Omental fat pad (tissue), 3 donors: ENCODE measurements at regions not wholly inside any gene's neighbourhood (a gene's known extent, or its start where the extent isn't known, plus 50 kb on each side); places are given as distances from the start of the nearest gene placed in this dataset.
"Not testable (repeated sequence)": the region's sequence is repeated elsewhere in the genome, so short reads cannot be mapped to it uniquely, and the experiment has no call there.

Experiments
- ATAC-seq: fragments of 150-250 bp; one replicate; pipeline ENCODE4 v1.9.1; 2016; ENCODE audit warnings: mild to moderate bottlenecking, moderate library complexity; ENCODE audit not compliant: low FRiP score
- DNase-seq: peaks from one replicate; pipeline ENCODE4 v3.0.0-alpha.2; 2019; ENCODE audit warnings: low spot score
- CTCF ChIP-seq, 3 donors: fragments of 450-650 bp; IDR thresholded peaks; one replicate each; pipeline ENCODE4 v1.5.1; 2016 to 2017; ENCODE audit warnings: antibody characterized with exemption in 3 of 3, mild to moderate bottlenecking in 3 of 3, moderate library complexity in 2 of 3

GRCh38 chr3:174548841-174549623, 310.1 kb upstream of the NAALADL2 start:
- ATAC-seq: no peak
- no peak for TF ChIP-seq CTCF (IDR thresholded peaks at IDR 0.05)
- DNase-seq: no peak

- no peak for DNase-seq
- no peak for ATAC-seq
- no peak for TF ChIP-seq CTCF (IDR thresholded peaks at IDR 0.05)
Measured at GRCh38 chr3:174581558-174581957, 277.6 kb upstream of the NAALADL2 start.

GRCh38 chr3:174583396-174583795, 275.7 kb upstream of the NAALADL2 start:
- no peak for TF ChIP-seq CTCF (IDR thresholded peaks at IDR 0.05)
- no peak for ATAC-seq
- no peak for DNase-seq

GRCh38 chr3:174587137-174587536, 272.0 kb upstream of the NAALADL2 start:
- ATAC-seq, DNase-seq: not testable (repeated sequence)

- TF ChIP-seq CTCF (IDR thresholded peaks at IDR 0.05): no peak
- DNase-seq (no peak), ATAC-seq (no peak)
Measured at GRCh38 chr3:174596447-174596982, 262.6 kb upstream of the NAALADL2 start.

GRCh38 chr3:174598885-174599439, 260.2 kb upstream of the NAALADL2 start:
- TF ChIP-seq CTCF (IDR thresholded peaks at IDR 0.05): no peak
- ATAC-seq: no peak

GRCh38 chr3:174613173-174613572, 246.0 kb upstream of the NAALADL2 start:
- TF ChIP-seq CTCF (IDR thresholded peaks at IDR 0.05): no peak
- no peak for DNase-seq
- no peak for ATAC-seq

More at GRCh38 chr3:174598885-174599439, 260.2 kb upstream of the NAALADL2 start:
- DNase-seq: no peak
